Left lung (tissue), 4 donors: ENCODE measurements at regions not wholly inside any gene's neighbourhood (a gene's known extent, or its start where the extent isn't known, plus 50 kb on each side); places are given as distances from the start of the nearest gene placed in this dataset.

ENCODE experiments used
- ATAC-seq: fragments of 200-7000 bp; cut with Tn5 transposase; one replicate; pipeline ENCODE4 v1.9.1; 2020; ENCODE audit warnings: moderate library complexity
- DNase-seq, 4 donors: peaks; one replicate each; pipeline ENCODE4 v3.0.0-alpha.2; 2013 to 2020
- H3K27ac ChIP-seq, 2 donors: fragments of 200-600 bp; sonication (generic) in 1 of 2; one replicate each; pipeline versions ENCODE4 v1.5.0 to v1.8.0; 2020 to 2021
- H3K27me3 ChIP-seq, 2 donors: fragments of 200-600 bp; sonication (generic) in 1 of 2; one replicate each; pipeline versions ENCODE4 v1.5.0 to v1.8.0; 2020 to 2021
- H3K36me3 ChIP-seq, 2 donors: fragments of 200-600 bp; sonication (generic) in 1 of 2; one replicate each; pipeline versions ENCODE4 v1.5.0 to v1.8.0; 2020 to 2021
- H3K4me1 ChIP-seq, 2 donors: fragments of 200-600 bp; one replicate each; pipeline ENCODE4 v1.8.0; 2021
- H3K4me3 ChIP-seq, 2 donors: fragments of 200-600 bp; sonication (generic) in 1 of 2; one replicate each; pipeline versions ENCODE4 v1.5.0 to v1.8.0; 2020 to 2021; ENCODE audit warnings: mild to moderate bottlenecking in 1 of 2
- H3K9me3 ChIP-seq, 2 donors: fragments of 200-600 bp; sonication (generic) in 1 of 2; one replicate each; pipeline versions ENCODE4 v1.5.0 to v1.8.0; 2020 to 2021
- intact Hi-C, 2 donors: fragments of 100-400 bp; cut with DNase I; formaldehyde crosslinking; loops; one replicate each; pipeline versions ENCODE4 v1.11.2 to v1.14.2; 2022
- TF ChIP-seq, protein P1 (sequence below), 2 donors: fragments of 200-600 bp; sonication (generic) in 1 of 2; IDR thresholded peaks; one replicate each; pipeline versions ENCODE4 v1.5.0 to v1.8.0; 2021; ENCODE audit warnings: antibody characterized with exemption in 2 of 2
- donor health status: DM: no; HTN: yes; CAD: no.
- donor health status: DM: no; HTN: no; CAD: no.

DNA sequence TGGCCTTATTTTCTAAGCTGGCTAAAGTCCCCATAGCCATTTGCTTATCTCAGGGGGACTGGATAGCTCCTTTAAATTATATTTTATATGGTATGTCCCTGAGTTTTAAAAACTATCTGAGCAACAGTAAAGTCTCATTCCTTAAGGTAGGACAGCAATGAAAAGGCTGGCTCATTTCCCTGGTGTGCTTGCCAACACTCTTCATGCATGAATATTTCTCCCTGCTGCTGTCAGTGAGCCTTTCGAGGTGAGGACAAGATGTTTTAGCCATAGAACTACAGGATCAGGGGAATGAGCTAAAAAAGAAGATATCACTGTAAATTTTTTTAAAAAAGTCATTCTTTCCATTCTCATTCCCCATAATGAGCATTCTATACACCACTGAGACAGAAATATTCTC lies 427.3 kb upstream of the FAM241A start:
- Histone ChIP-seq H3K27me3 (no peaks in the 10 kb centered on the region), H3K36me3 (no peaks in the 10 kb centered on the region), H3K4me3 (no peak overlapping the region), H3K4me1 (no peaks in the 10 kb centered on the region), H3K9me3 (no peaks in the 10 kb centered on the region), H3K27ac (no peak overlapping the region)
- TF ChIP-seq, protein P1, sequence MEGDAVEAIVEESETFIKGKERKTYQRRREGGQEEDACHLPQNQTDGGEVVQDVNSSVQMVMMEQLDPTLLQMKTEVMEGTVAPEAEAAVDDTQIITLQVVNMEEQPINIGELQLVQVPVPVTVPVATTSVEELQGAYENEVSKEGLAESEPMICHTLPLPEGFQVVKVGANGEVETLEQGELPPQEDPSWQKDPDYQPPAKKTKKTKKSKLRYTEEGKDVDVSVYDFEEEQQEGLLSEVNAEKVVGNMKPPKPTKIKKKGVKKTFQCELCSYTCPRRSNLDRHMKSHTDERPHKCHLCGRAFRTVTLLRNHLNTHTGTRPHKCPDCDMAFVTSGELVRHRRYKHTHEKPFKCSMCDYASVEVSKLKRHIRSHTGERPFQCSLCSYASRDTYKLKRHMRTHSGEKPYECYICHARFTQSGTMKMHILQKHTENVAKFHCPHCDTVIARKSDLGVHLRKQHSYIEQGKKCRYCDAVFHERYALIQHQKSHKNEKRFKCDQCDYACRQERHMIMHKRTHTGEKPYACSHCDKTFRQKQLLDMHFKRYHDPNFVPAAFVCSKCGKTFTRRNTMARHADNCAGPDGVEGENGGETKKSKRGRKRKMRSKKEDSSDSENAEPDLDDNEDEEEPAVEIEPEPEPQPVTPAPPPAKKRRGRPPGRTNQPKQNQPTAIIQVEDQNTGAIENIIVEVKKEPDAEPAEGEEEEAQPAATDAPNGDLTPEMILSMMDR (IDR thresholded peaks at IDR 0.05): no peak
- DNase-seq: no peak
- no peak for ATAC-seq
- intact Hi-C loops: no loop called here

DNA sequence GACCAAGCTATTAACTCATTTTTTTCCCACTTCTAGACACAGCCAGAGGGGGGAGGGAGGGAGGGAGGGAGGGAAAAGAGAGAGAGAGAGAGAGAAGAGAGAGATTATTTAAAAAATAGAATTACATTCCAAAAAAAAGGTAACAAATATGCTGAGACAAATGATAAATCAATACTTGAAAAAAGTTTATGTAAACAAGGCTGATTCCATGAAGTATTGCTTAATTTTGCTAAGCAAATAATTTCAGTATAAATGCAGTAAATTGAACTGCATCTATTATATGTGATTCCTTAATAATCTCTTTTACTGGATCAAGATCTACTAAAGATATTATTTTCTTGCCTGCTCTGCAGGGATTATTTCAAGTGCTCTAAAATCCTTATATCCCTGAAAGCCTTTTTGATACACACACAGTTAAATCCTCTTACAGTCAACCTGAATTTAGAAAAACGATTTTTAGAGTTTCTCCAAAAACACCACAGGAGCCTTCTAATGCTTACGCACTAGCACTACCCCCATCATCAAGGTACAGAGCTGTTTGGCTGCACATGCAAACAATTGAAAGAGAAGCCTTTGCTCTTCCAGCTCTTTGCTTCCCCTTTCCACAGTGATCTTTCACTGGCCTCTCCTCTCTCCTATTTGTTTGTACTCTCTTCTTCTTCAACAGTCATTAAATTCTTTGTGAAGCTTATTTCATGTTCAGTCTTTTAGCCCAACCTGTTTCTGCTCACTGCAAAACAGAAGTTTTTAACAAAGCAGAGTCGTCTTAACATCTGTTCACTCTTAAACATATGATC lies 426.3 kb upstream of the FAM241A start:
- ATAC-seq: no peak

DNA sequence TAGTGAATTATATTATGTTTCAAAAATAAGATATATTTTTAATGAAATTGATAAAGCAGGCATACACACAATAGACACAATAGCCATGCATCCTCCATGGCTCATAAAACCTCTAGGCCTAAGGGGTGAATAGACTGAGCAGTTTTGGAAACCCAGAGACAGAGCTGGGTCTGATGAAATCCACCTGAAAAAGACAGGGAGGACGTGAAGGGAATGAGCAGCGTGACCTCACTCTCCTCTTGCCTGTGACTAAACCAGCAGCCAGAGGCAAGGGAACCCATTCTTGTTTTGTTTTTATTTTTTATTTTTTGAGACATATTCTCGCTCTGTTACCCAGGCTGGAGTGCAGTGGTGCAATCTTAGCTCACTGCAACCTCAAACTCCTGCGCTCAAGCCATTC lies 424.4 kb upstream of the FAM241A start:
- no peaks in the 10 kb centered on the region for H3K36me3 ChIP-seq
- H3K9me3 ChIP-seq: no peaks in the 10 kb centered on the region
- TF ChIP-seq, protein P1 (IDR thresholded peaks at IDR 0.05): no peak
- ATAC-seq: no peak
- no peak for DNase-seq
- H3K4me3 ChIP-seq: no peak overlapping the region
- intact Hi-C loops: no loop called here
- no peaks in the 10 kb centered on the region for H3K27me3 ChIP-seq
- H3K27ac ChIP-seq: no peak overlapping the region
- H3K4me1 ChIP-seq: no peaks in the 10 kb centered on the region

More for the DNA sequence above, 426.3 kb upstream of the FAM241A start:
- H3K36me3 ChIP-seq: no peaks in the 10 kb centered on the region
- H3K4me1 ChIP-seq: no peaks in the 10 kb centered on the region
- intact Hi-C loops: no loop called here
- no peak overlapping the region for H3K27ac ChIP-seq
- H3K27me3 ChIP-seq: no peaks in the 10 kb centered on the region
- TF ChIP-seq, protein P1 (IDR thresholded peaks at IDR 0.05): no peak
- no peak overlapping the region for H3K4me3 ChIP-seq
- DNase-seq: no peak
- no peaks in the 10 kb centered on the region for H3K9me3 ChIP-seq

DNA sequence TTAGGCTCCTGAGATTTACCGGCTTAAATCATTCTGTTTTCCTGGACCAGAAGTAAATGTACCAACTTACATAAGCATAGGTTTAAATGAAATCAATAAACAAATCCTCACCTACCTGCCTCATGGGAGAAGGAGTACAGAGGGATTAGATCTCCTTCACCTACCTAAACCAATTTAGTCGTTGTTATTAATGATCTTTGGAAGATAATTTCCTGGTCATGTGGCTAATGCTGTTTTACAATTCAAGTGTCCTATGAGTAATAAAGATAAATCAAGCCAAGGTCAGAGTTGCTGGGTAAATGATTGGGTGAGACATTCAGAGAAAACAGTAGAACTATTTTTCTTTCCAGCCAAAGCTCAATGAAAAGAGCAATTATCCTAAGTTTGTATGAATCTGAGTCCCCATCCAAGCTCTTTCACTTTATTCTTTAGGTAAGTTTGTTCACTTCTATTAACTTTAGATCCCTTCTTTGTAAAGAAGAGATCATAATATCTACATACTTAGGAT lies 423.0 kb upstream of the FAM241A start:
- Histone ChIP-seq H3K4me1 (no peaks in the 10 kb centered on the region), H3K9me3 (no peaks in the 10 kb centered on the region), H3K4me3 (no peak overlapping the region), H3K27me3 (no peaks in the 10 kb centered on the region), H3K36me3 (no peaks in the 10 kb centered on the region), H3K27ac (no peak overlapping the region)
- TF ChIP-seq, protein P1 (IDR thresholded peaks at IDR 0.05): no peak
- ATAC-seq: no peak
- intact Hi-C loops: no loop called here
- no peak for DNase-seq

DNA sequence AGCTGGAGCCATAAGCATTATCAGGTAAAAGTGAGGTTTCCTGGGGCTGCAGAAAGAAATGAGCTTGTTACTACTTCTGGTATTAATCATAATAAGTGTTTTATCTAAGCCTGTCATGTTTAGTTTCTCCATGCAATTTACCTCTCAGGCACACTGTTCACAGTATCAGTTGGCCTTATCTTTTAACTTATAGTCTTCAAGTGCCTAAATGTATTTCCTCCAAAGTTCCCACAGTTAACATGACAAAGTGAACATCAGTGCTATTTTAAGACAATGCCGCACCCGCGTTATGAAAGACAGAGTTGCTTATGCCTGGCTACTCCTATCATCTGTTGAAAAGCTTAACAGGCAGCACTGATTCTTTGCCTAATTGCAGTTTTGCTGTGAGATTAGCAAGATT lies 408.7 kb upstream of the FAM241A start:
- DNase-seq (no peak), ATAC-seq (no peak)
- H3K27me3 ChIP-seq: no peaks in the 10 kb centered on the region
- TF ChIP-seq, protein P1 (IDR thresholded peaks at IDR 0.05): no peak
- H3K4me1 ChIP-seq: no peaks in the 10 kb centered on the region
- H3K9me3 ChIP-seq: no peaks in the 10 kb centered on the region
- no peaks in the 10 kb centered on the region for H3K36me3 ChIP-seq
- H3K4me3 ChIP-seq: no peak overlapping the region
- H3K27ac ChIP-seq: no peak overlapping the region
- intact Hi-C loops: no loop called here
